ENCODE measurements at regions not wholly inside any gene's neighbourhood (a gene's known extent, or its start where the extent isn't known, plus 50 kb on each side); places are given as distances from the start of the nearest gene placed in this dataset.
"Not testable (repeated sequence)": the region's sequence is repeated elsewhere in the genome, so short reads cannot be mapped to it uniquely, and the experiment has no call there.

DNA sequence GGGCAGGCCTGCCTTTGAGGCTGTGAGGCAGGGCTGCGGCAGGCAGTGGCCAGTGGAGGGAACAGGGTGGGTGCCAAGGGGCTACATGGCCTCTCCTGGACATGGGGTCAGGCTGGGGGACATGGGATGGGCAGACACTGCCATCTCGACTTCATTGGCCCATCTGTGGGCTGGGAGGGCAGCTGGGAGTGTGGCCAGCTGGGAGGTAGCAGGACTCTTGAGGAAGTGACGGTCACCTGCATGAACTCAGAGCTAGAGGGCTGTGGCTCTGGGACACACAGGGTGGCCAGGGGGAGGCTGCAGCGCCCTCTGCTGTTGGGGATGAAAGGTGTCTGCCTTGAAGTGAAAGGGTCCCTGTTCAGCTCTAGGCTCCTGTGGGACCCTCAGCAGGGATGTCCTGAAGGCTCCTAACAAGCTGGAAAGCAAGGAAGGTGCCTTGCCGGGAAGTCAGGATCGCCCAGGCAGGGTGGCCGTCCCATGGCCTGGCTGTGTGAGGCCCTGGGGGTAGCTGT is 244.0 kb downstream of the ANKRD30B start:
- not testable (repeated sequence) for DNase-seq (ENCODE audit: low spot score)

- DNase-seq (ENCODE audit: low spot score) = not testable (repeated sequence)
Observed at GRCh38 chr18:14992758-14993157, 244.8 kb downstream of the ANKRD30B start.

- DNase-seq (ENCODE audit: low spot score) = not testable (repeated sequence)
Observed at GRCh38 chr18:14995023-14995422, 247.1 kb downstream of the ANKRD30B start.

- DNase-seq (ENCODE audit: low spot score) = no peak
Observed at GRCh38 chr18:14997357-14997756, 249.4 kb downstream of the ANKRD30B start.

DNA sequence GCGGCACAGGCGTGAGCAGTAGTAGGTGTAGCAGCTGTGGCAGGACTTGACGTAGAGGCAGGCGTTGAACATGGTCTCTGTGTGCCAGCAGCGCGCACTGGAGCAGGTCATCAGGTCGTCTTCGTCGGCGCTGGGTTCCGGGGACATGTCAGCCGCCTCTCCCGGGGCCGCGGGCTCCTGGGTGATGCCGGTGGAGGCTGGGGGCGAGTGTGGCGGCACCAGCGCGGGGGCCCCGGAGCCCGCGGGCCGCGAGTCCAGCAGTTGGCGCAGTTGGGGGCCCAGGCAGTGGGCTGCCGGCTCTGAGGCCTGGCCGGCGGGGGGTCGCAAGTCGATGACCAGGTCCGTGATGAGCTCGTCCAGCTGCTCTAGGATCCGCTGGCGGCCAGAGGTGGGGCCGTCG is 249.9 kb downstream of the ANKRD30B start:
- not testable (repeated sequence) for DNase-seq (ENCODE audit: low spot score)

DNA sequence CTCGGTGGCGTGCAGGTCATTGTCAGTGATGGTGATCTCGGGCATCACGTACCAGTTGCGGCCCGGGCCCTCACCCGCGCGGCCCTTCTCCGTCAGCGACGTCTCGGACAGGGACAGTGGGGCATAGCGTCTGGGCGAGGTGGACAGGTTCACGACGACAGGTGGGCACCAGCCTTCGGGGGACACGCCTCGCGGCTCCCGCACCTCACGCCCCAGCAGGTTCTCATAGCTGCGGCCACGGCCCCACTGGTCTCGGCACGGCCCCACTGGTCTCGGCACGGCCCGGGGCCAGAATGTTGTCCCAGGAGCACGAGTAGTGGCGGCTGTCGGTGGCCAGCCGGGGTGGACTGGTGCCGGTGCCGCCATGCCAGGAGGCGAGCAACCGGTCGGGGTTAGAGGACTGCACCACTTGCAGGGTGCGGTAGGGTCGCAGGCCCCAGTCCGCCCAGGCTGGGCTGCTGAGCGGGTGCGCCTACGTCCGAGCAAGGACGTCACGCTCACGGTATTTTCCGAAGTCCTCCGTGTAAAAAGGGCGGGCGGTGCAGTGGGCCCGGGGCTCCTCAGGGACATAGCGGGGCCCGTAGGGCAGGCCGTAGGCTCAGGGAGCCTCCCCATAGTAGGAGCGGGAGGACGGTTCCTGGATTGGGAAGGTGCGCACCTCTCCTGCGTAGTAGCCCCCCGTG is 250.5 kb downstream of the ANKRD30B start:
- not testable (repeated sequence) for DNase-seq (ENCODE audit: low spot score)

DNA sequence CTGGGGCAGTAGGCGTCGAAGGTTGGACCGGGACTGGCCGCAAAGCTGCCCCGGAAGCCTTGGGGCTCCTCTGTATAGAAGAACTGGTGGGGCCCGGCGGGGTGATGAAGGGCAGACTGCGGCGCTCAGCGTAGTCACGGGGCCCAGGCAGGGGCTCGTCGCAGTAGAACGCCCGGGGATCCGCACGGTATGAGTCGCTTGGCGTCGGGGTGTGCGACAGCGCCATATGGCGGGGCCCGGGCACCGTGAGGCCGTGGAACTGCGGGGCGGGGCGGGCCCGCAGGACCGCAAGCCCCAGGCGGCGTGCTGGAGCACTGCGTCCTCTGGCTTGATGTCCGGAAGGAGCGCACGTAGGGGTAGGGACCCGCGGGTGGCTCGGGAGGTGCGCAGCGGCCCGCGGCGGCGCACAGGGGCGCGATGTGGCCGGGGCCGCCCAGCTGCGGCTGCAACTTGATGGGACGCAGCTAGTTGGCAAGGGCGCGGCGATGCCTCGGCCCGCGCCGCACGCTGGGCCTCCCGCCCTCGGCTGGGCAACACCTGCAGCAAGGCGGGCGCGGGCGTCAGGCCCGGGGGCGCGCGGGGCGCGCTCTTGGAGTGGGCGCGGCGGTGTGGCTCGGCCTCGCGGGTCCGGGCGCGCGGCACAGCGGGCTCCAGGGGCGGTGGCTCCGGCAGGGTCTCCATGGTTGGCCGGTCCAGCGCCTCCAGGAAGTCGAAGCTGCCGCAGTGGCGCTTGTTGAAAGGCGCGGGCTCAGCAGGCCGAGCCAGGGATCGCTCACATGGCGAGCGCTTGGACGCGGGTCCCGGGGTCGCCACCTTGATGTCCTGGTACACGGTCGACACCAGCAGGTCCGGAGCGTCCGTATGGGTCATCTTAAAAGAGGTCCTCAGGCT is 251.4 kb downstream of the ANKRD30B start:
- no peak for DNase-seq (ENCODE audit: low spot score)

GRCh38 chr18:15000119-15001037 is 252.4 kb downstream of the ANKRD30B start:
- not testable (repeated sequence) for DNase-seq (ENCODE audit: low spot score)

DNA sequence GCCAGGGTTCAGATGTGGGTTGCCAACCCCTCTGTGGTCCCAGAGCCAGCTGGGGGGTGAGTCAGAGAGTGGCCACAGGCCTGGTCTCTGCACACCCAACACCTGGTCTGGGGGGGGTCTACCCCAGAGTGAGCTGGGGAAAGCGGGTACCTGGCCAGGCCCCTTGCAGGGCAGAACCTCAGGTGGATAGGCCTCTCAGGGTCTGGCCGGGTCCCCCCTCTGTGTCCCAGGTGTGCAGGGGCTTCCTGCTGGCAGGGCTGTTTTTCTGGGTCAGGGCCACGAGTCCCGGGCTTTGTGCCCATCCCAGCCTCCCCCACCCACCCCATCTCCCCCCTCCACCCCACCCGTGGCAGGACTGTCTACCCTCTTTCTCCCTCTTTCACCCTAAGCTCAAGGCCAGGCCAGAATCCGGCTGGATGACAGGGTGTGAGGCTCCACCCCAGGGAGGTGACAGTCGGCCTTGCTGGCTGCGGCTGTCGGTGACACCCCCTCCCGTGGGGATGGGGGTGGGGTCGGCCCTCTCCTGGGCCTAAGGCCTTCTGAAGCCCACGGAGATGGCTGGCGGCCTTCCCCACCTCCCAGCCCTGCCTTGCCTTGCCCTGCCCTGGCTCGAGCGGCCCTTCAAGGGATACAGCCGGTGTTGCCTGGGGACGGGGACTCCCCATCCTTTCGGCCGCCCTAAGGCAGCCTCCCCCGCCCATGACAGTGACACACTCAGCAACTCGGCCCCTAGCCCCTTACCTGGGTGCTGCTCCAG is 253.2 kb downstream of the ANKRD30B start:
- DNase-seq (ENCODE audit: low spot score) = not testable (repeated sequence)

GRCh38 chr18:15001795-15002107 is 253.8 kb downstream of the ANKRD30B start:
- DNase-seq (ENCODE audit: low spot score) = not testable (repeated sequence)

GRCh38 chr18:15002765-15003164 is 254.8 kb downstream of the ANKRD30B start:
- not testable (repeated sequence) for DNase-seq (ENCODE audit: low spot score)

- not testable (repeated sequence) for DNase-seq (ENCODE audit: low spot score)
Observed at GRCh38 chr18:15003231-15003630, 255.3 kb downstream of the ANKRD30B start.

- DNase-seq (ENCODE audit: low spot score) = not testable (repeated sequence)
Observed at GRCh38 chr18:15003636-15004269, 255.8 kb downstream of the ANKRD30B start.

DNA sequence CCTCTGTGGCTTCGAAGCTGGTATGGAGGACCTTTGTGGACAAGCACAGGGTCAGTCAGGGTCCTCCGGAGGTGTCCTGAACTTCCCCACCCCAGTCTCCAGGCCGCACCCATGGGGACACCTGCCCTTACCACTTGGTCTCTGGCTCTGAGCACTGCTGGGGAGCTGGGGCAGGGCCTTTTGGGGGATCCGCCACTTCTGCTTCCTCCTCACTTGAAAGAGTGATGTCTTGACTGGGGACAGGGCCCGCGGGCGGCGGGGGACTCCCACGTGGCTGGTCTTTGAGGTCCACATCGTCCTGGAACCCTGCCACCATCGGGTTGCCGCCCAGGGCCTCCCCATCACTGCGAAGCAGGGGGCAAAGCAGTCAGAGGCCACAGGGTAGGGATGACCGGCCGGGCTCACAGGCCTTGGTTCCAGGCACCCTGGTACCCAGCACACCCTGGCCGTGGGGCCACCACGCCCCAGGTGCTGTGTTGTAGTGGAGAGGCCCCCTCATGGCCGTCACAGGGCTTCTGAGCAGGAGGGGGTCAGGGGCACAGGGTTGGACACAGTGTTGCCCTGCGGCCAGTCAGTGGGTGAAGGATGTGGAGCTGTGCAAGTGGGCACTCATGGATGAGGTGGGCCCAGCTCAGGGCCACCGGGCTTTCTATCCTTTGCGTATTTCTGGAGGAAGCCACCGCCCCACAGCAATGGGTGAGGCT is 256.4 kb downstream of the ANKRD30B start:
- not testable (repeated sequence) for DNase-seq (ENCODE audit: low spot score)

GRCh38 chr18:15005313-15006130 is 257.6 kb downstream of the ANKRD30B start:
- no peak for DNase-seq (ENCODE audit: low spot score)

DNA sequence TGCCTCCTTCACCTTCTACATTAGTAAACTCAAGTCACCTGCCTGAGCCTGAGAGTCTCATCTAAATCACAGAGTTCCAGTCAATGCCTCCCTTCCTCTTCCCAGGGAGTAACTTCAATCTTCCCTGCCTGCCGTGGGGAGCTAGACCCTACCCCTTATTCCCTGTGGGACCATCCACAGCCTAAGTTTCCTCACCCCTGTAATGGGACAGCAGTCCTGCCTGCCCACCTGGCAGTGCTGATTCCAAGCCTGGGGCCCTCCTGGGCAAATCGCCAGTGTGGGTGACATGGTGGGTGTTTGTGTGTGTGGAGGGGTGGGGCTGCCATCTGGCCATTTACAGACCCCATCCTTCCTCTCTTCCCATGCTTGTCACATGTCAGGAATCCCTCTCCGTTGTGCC is 258.6 kb downstream of the ANKRD30B start:
- DNase-seq (ENCODE audit: low spot score) = not testable (repeated sequence)

- DNase-seq (ENCODE audit: low spot score) = not testable (repeated sequence)
Observed at GRCh38 chr18:15026041-15026440, 278.1 kb downstream of the ANKRD30B start.

GRCh38 chr18:15028037-15028436 is 280.1 kb downstream of the ANKRD30B start:
- DNase-seq (ENCODE audit: low spot score) = not testable (repeated sequence)

DNA sequence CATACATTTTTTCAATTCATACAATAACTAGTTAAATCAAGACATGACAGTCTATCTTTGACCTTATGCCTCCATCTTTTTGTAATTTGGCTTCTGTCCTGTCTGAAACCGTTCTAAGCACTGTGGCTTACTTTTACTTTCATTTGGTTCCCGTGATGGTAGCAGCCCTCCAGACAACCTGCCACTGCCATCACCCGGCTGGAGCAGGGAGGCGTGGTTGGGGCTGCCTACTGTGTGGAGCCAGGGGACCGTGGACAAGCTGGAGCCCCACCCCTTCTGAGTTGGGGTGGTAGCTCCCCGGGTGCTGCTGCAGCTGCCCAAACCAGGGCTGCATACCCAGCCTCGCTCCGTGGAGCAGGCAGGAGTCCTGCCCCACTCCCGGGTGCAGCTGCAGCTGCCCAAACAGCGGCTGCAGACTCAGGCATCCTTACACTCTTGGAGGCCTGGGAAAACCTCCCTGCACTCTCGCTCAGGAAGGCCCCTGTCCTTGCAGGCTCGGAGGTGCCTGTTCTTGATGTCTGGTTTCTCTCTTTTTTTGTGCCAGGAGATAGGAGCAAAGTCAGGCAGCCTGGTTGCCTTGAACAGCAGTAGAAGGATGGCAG is 312.4 kb downstream of the ANKRD30B start:
- DNase-seq (ENCODE audit: low spot score) = not testable (repeated sequence)

All from HuH-7 (cell line).